ENCODE measurements at regions not wholly inside any gene's neighbourhood (a gene's known extent, or its start where the extent isn't known, plus 50 kb on each side); places are given as distances from the start of the nearest gene placed in this dataset.

- H3K9ac ChIP-seq (ENCODE audit: low read length in 3 of 3): no peak overlapping the region
- DNase-seq: no peak
- no peak for TF ChIP-seq CTCF (IDR thresholded peaks at IDR 0.05; ENCODE audit: borderline replicate concordance, extremely low read depth, insufficient read depth)
- H3K4me1 ChIP-seq (ENCODE audit: control insufficient read depth in 2 of 3, insufficient read depth in 2 of 3, low read depth in 1 of 3, low read length in 3 of 3): no peaks in the 10 kb centered on the region
- no peaks in the 10 kb centered on the region for H3K9me3 ChIP-seq (ENCODE audit: control insufficient read depth in 2 of 3, insufficient read depth in 1 of 3, low read length in 3 of 3)
- intact Hi-C loops (cut with DNase I): no loop called here
- no peak overlapping the region for H3K27ac ChIP-seq (ENCODE audit: low read depth in 2 of 2, low read length in 2 of 2)
- FAIRE-seq: no peak
- H3K27me3 ChIP-seq (ENCODE audit: control insufficient read depth, insufficient read depth, low read length): no peaks in the 10 kb centered on the region
- H3K4me3 ChIP-seq (ENCODE audit: low read length in 3 of 3): no peak overlapping the region
- H3K36me3 ChIP-seq (ENCODE audit: control insufficient read depth in 2 of 3, insufficient read depth in 3 of 3, low read length in 3 of 3): no peaks in the 10 kb centered on the region
These were observed 633.7 kb upstream of the EYS start for GRCh38 chr6:66340736-66341135.

- FAIRE-seq (no peak), DNase-seq (no peak)
- Histone ChIP-seq H3K4me1 (ENCODE audit: control insufficient read depth in 2 of 3, insufficient read depth in 2 of 3, low read depth in 1 of 3, low read length in 3 of 3) (no peaks in the 10 kb centered on the region), H3K9ac (ENCODE audit: low read length in 3 of 3) (no peak overlapping the region), H3K27me3 (ENCODE audit: control insufficient read depth, insufficient read depth, low read length) (no peaks in the 10 kb centered on the region), H3K9me3 (ENCODE audit: control insufficient read depth in 2 of 3, insufficient read depth in 1 of 3, low read length in 3 of 3) (no peaks in the 10 kb centered on the region), H3K36me3 (ENCODE audit: control insufficient read depth in 2 of 3, insufficient read depth in 3 of 3, low read length in 3 of 3) (no peaks in the 10 kb centered on the region), H3K4me3 (ENCODE audit: low read length in 3 of 3) (no peak overlapping the region), H3K27ac (ENCODE audit: low read depth in 2 of 2, low read length in 2 of 2) (no peak overlapping the region)
- TF ChIP-seq CTCF (IDR thresholded peaks at IDR 0.05; ENCODE audit: borderline replicate concordance, extremely low read depth, insufficient read depth): no peak
- intact Hi-C loops (cut with DNase I): no loop called here
These were observed 629.1 kb upstream of the EYS start for GRCh38 chr6:66336176-66336575.

GRCh38 chr6:66328200-66328599, 621.2 kb upstream of the EYS start:
- no peaks in the 10 kb centered on the region for H3K36me3 ChIP-seq (ENCODE audit: control insufficient read depth in 2 of 3, insufficient read depth in 3 of 3, low read length in 3 of 3)
- no peak for FAIRE-seq
- no peaks in the 10 kb centered on the region for H3K27me3 ChIP-seq (ENCODE audit: control insufficient read depth, insufficient read depth, low read length)
- no peak for TF ChIP-seq CTCF (IDR thresholded peaks at IDR 0.05; ENCODE audit: borderline replicate concordance, extremely low read depth, insufficient read depth)
- H3K4me1 ChIP-seq (ENCODE audit: control insufficient read depth in 2 of 3, insufficient read depth in 2 of 3, low read depth in 1 of 3, low read length in 3 of 3): no peaks in the 10 kb centered on the region
- intact Hi-C loops (cut with DNase I): no loop called here
- H3K27ac ChIP-seq (ENCODE audit: low read depth in 2 of 2, low read length in 2 of 2): no peak overlapping the region
- H3K9ac ChIP-seq (ENCODE audit: low read length in 3 of 3): no peak overlapping the region
- no peak for DNase-seq
- H3K4me3 ChIP-seq (ENCODE audit: low read length in 3 of 3): no peak overlapping the region
- H3K9me3 ChIP-seq (ENCODE audit: control insufficient read depth in 2 of 3, insufficient read depth in 1 of 3, low read length in 3 of 3): no peaks in the 10 kb centered on the region

- no peak overlapping the region for H3K27ac ChIP-seq (ENCODE audit: low read depth in 2 of 2, low read length in 2 of 2)
- no peaks in the 10 kb centered on the region for H3K4me1 ChIP-seq (ENCODE audit: control insufficient read depth in 2 of 3, insufficient read depth in 2 of 3, low read depth in 1 of 3, low read length in 3 of 3)
- intact Hi-C loops (cut with DNase I): no loop called here
- no peak for DNase-seq
- no peak for TF ChIP-seq CTCF (IDR thresholded peaks at IDR 0.05; ENCODE audit: borderline replicate concordance, extremely low read depth, insufficient read depth)
- no peaks in the 10 kb centered on the region for H3K36me3 ChIP-seq (ENCODE audit: control insufficient read depth in 2 of 3, insufficient read depth in 3 of 3, low read length in 3 of 3)
- no peak overlapping the region for H3K4me3 ChIP-seq (ENCODE audit: low read length in 3 of 3)
- no peak overlapping the region for H3K9ac ChIP-seq (ENCODE audit: low read length in 3 of 3)
- no peaks in the 10 kb centered on the region for H3K9me3 ChIP-seq (ENCODE audit: control insufficient read depth in 2 of 3, insufficient read depth in 1 of 3, low read length in 3 of 3)
- FAIRE-seq: no peak
- H3K27me3 ChIP-seq (ENCODE audit: control insufficient read depth, insufficient read depth, low read length): no peaks in the 10 kb centered on the region
These were observed 619.2 kb upstream of the EYS start for GRCh38 chr6:66326228-66326627.
